ENCODE measurements at regions not wholly inside any gene's neighbourhood (a gene's known extent, or its start where the extent isn't known, plus 50 kb on each side); places are given as distances from the start of the nearest gene placed in this dataset.

- TF ChIP-seq GATA2 (IDR thresholded peaks at IDR 0.05; ENCODE audit: low read depth, low read length) (no peak), GATA3 (IDR thresholded peaks at IDR 0.05; ENCODE audit: low read depth, low read length) (no peak)
Observed at GRCh38 chr12:93087840-93088610, 158.9 kb upstream of the EEA1 start.

All from SH-SY5Y (cell line).